Type B pancreatic cell (in vitro differentiated cells): ENCODE measurements at regions not wholly inside any gene's neighbourhood (a gene's known extent, or its start where the extent isn't known, plus 50 kb on each side); places are given as distances from the start of the nearest gene placed in this dataset.
A peak's percentile ranks its signal among the peaks of the same experiment; 100 is the strongest.

Experiments used
- DNase-seq: peaks from one replicate; pipeline ENCODE4 v3.0.0; 2021; ENCODE audit warnings: mixed read lengths; ENCODE audit not compliant: unreplicated experiment; ENCODE audit errors: extremely low spot score
- H3K27ac Mint-ChIP-seq: 2 replicates; pipeline ENCODE4 v1.8.0; 2021; ENCODE audit warnings: mild to moderate bottlenecking, mixed read lengths
- H3K27me3 Mint-ChIP-seq: 2 replicates; pipeline ENCODE4 v1.8.0; 2021; ENCODE audit warnings: mixed read lengths
- H3K36me3 Mint-ChIP-seq: 2 replicates; pipeline ENCODE4 v1.8.0; 2021; ENCODE audit warnings: mixed read lengths
- H3K4me1 Mint-ChIP-seq: one replicate; pipeline ENCODE4 v1.8.0; 2021; ENCODE audit warnings: mixed read lengths; ENCODE audit not compliant: unreplicated experiment
- H3K4me3 Mint-ChIP-seq: 2 replicates; pipeline ENCODE4 v1.8.0; 2021; ENCODE audit warnings: mild to moderate bottlenecking, mixed read lengths
- H3K9me3 Mint-ChIP-seq: 2 replicates; pipeline ENCODE4 v1.8.0; 2021; ENCODE audit warnings: mixed read lengths
- CTCF ChIP-seq: fragments of 200-600 bp; sonication (generic); conservative IDR thresholded peaks from 2 replicates; pipeline ENCODE4 v1.5.0; 2021; ENCODE audit warnings: antibody characterized with exemption, mild to moderate bottlenecking

- Mint-ChIP-seq H3K36me3 (peaks cover 4% of the 10 kb centered on the region), H3K4me1 (peaks cover 60% of the 10 kb centered on the region), H3K27ac (no peak overlapping the region), H3K4me3 (peak overlapping the region; percentile 10), H3K27me3 (no peaks in the 10 kb centered on the region), H3K9me3 (peaks cover 6% of the 10 kb centered on the region)
- DNase-seq = no peak
- no peak for TF ChIP-seq CTCF
These were observed 178.8 kb downstream of the KTN1 start for GRCh38 chr14:55758796-55759195.

GRCh38 chr14:55760789-55761566 lies 181.0 kb downstream of the KTN1 start:
- Mint-ChIP-seq H3K27me3 (no peaks in the 10 kb centered on the region), H3K27ac (no peak overlapping the region), H3K9me3 (peaks cover 8% of the 10 kb centered on the region), H3K4me3 (no peak overlapping the region), H3K36me3 (no peaks in the 10 kb centered on the region), H3K4me1 (peaks cover 52% of the 10 kb centered on the region)
- TF ChIP-seq CTCF = no peak
- DNase-seq = no peak

- Mint-ChIP-seq H3K4me1 (peaks cover 46% of the 10 kb centered on the region), H3K27me3 (no peaks in the 10 kb centered on the region), H3K4me3 (no peak overlapping the region), H3K27ac (no peak overlapping the region), H3K9me3 (peaks cover 8% of the 10 kb centered on the region), H3K36me3 (no peaks in the 10 kb centered on the region)
- TF ChIP-seq CTCF = no peak
- no peak for DNase-seq
These were observed 181.6 kb downstream of the KTN1 start for GRCh38 chr14:55761651-55762050.

GRCh38 chr14:55762595-55763232 lies 182.7 kb downstream of the KTN1 start:
- no peaks in the 10 kb centered on the region for H3K27me3 Mint-ChIP-seq
- H3K9me3 Mint-ChIP-seq = peaks cover 8% of the 10 kb centered on the region

GRCh38 chr14:55764784-55765183 lies 184.8 kb downstream of the KTN1 start:
- no peaks in the 10 kb centered on the region for H3K27me3 Mint-ChIP-seq
- DNase-seq = no peak
- TF ChIP-seq CTCF = no peak

More at GRCh38 chr14:55762595-55763232, 182.7 kb downstream of the KTN1 start:
- no peak for TF ChIP-seq CTCF
- peak overlapping the region; percentile 26 for H3K4me3 Mint-ChIP-seq
- H3K4me1 Mint-ChIP-seq = peaks cover 43% of the 10 kb centered on the region
- no peak for DNase-seq
- H3K36me3 Mint-ChIP-seq = no peaks in the 10 kb centered on the region
- no peak overlapping the region for H3K27ac Mint-ChIP-seq

More at GRCh38 chr14:55764784-55765183, 184.8 kb downstream of the KTN1 start:
- peaks cover 22% of the 10 kb centered on the region for H3K4me1 Mint-ChIP-seq
- H3K27ac Mint-ChIP-seq = no peak overlapping the region
- peaks cover 12% of the 10 kb centered on the region for H3K9me3 Mint-ChIP-seq
- no peak overlapping the region for H3K4me3 Mint-ChIP-seq
- H3K36me3 Mint-ChIP-seq = no peaks in the 10 kb centered on the region
